ENCODE measurements at regions not wholly inside any gene's neighbourhood (a gene's known extent, or its start where the extent isn't known, plus 50 kb on each side); places are given as distances from the start of the nearest gene placed in this dataset.

DNA sequence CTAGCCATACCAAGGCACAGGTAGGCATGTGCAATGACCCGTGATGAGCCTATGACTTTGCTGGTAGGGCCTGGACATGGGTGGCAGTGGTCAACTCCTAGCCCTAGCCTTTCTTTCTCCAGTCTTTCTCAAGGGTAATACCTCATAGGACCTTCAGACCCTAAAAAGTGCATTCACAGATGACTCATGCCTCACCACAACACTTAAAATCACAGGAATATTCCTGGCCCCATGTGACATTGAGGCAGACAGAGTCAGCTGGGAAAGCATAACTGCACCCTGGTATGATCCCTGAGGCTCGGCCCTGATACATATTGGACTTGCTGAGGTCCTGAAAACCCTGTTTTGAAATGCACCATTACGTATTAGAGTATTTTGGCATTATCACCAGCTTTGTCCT lies 449.5 kb downstream of the HINT1 start:
- Histone ChIP-seq H3K36me3 (no peaks in the 10 kb centered on the region), H3K27ac (no peak overlapping the region), H3K27me3 (no peaks in the 10 kb centered on the region), H3K9me3 (no peaks in the 10 kb centered on the region), H3K4me3 (no peak overlapping the region), H3K4me1 (no peaks in the 10 kb centered on the region)
- DNase-seq (no peak), ATAC-seq (no peak)
- no peak for TF ChIP-seq POLR2A (IDR thresholded peaks at IDR 0.05)
- TF ChIP-seq, protein P1, sequence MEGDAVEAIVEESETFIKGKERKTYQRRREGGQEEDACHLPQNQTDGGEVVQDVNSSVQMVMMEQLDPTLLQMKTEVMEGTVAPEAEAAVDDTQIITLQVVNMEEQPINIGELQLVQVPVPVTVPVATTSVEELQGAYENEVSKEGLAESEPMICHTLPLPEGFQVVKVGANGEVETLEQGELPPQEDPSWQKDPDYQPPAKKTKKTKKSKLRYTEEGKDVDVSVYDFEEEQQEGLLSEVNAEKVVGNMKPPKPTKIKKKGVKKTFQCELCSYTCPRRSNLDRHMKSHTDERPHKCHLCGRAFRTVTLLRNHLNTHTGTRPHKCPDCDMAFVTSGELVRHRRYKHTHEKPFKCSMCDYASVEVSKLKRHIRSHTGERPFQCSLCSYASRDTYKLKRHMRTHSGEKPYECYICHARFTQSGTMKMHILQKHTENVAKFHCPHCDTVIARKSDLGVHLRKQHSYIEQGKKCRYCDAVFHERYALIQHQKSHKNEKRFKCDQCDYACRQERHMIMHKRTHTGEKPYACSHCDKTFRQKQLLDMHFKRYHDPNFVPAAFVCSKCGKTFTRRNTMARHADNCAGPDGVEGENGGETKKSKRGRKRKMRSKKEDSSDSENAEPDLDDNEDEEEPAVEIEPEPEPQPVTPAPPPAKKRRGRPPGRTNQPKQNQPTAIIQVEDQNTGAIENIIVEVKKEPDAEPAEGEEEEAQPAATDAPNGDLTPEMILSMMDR (IDR thresholded peaks at IDR 0.05): no peak
- WGBS (ENCODE audit: insufficient coverage, low coverage, low lambda C conversion rate, missing lambda C conversion rate): 33% methylated on average over 2 of the region's 3 CpGs
- intact Hi-C loops (cut with DNase I): no loop called here

DNA sequence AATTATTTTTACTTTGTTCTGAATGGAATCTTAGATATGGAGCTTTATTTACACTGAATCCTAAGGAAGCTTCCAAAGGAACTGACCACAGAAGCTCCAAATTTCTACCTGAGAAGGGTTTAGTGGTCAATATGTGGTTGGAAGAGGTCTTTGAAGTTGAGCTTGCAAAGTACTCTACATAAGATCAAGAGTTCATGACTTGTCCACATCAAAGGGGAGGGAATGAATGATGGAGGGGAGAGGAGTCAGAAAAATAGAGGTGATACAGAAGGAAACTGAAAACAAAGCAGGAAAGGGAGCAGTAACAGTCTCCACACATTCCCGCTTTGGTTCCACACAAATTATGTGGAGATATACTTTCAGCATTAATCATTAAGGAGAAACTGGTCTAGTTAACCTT lies 450.9 kb downstream of the HINT1 start:
- Histone ChIP-seq H3K9me3 (no peaks in the 10 kb centered on the region), H3K27me3 (no peaks in the 10 kb centered on the region), H3K4me1 (no peaks in the 10 kb centered on the region), H3K36me3 (no peaks in the 10 kb centered on the region), H3K4me3 (no peak overlapping the region), H3K27ac (no peak overlapping the region)
- no peak for TF ChIP-seq POLR2A (IDR thresholded peaks at IDR 0.05)
- TF ChIP-seq, protein P1 (IDR thresholded peaks at IDR 0.05): no peak
- DNase-seq (no peak), ATAC-seq (no peak)
- WGBS (ENCODE audit: insufficient coverage, low coverage, low lambda C conversion rate, missing lambda C conversion rate): 89% methylated on average over 1 of the region's 1 CpG
- intact Hi-C loops (cut with DNase I): no loop called here

DNA sequence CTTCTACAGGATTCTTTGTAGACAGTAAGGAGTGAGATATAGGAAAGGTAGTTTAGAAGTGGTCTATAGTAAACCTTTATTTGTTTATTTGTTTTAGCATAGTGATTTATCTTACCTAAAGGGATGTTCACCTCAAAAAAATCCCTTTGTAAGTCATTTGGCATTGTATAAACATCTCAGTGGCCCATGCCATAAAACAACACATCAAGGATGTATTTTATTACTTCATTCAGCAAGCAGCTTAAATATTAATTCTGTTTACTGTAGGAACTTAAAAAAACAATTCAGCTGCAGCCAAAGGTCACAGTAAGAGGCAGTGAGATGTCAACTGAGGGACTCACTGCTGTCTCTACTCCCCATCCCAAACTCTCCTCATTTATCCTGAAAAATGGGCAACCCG lies 452.7 kb downstream of the HINT1 start:
- TF ChIP-seq, protein P1 (IDR thresholded peaks at IDR 0.05): no peak
- no peak for TF ChIP-seq POLR2A (IDR thresholded peaks at IDR 0.05)
- Histone ChIP-seq H3K27me3 (no peaks in the 10 kb centered on the region), H3K36me3 (no peaks in the 10 kb centered on the region), H3K27ac (no peak overlapping the region), H3K4me1 (no peaks in the 10 kb centered on the region), H3K4me3 (no peak overlapping the region), H3K9me3 (no peaks in the 10 kb centered on the region)
- DNase-seq (no peak), ATAC-seq (no peak)
- whole genome bisulfite sequencing (ENCODE audit: insufficient coverage, low coverage, low lambda C conversion rate, missing lambda C conversion rate): 55% methylated on average over 1 of the region's 1 CpG
- intact Hi-C loops (cut with DNase I): no loop called here

DNA sequence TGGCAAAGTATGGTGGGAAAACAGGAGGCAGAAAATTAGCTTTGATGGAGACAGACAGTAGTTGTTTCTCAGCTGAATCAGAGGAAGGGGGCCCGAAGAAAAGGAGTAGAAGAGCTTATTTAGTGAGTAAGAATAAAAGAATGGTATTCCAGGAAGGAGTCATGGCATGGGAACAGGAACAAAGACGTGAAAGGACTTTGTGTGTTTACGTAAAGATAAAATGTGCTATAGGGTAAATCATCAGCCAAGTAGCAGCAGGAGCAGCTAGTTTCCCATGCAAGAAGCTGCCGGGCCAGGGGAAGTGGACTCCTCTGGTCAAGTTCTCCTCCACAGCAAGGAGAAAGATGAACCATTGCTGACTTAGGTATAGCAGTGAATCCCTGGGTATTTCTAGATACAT lies 454.5 kb downstream of the HINT1 start:
- no peaks in the 10 kb centered on the region for H3K4me1 ChIP-seq
- H3K9me3 ChIP-seq: no peaks in the 10 kb centered on the region
- DNase-seq (no peak), ATAC-seq (no peak)
- no peaks in the 10 kb centered on the region for H3K36me3 ChIP-seq
- intact Hi-C loops (cut with DNase I): no loop called here
- no peak for TF ChIP-seq POLR2A (IDR thresholded peaks at IDR 0.05)
- TF ChIP-seq, protein P1 (IDR thresholded peaks at IDR 0.05): no peak
- H3K27me3 ChIP-seq: no peaks in the 10 kb centered on the region
- no peak overlapping the region for H3K27ac ChIP-seq
- H3K4me3 ChIP-seq: no peak overlapping the region
- 17% methylated on average over 4 of the region's 4 CpGs for WGBS (ENCODE audit: insufficient coverage, low coverage, low lambda C conversion rate, missing lambda C conversion rate)

DNA sequence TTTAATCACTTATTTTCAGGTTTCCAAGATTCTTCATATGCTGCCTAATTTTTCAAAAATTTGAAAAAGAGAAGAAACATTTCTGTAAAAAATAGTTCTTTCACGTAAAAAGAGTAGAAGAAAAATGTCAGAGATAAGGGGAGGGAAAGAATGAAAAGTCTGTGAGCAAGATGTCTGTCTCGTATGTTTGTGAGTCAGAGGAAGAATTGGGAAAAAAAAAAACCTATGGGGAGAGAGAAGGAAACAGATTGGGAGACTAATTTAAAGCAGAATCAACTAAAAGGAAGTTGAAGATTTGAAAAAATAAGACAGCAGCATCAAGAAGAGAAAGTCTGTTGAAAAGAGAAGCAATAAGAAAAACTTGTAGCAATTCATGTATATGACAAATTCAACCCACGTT lies 456.3 kb downstream of the HINT1 start:
- Histone ChIP-seq H3K4me1 (no peaks in the 10 kb centered on the region), H3K9me3 (no peaks in the 10 kb centered on the region), H3K27ac (no peak overlapping the region), H3K36me3 (no peaks in the 10 kb centered on the region), H3K27me3 (no peaks in the 10 kb centered on the region), H3K4me3 (no peak overlapping the region)
- ATAC-seq (no peak), DNase-seq (no peak)
- intact Hi-C loops (cut with DNase I): no loop called here
- TF ChIP-seq, protein P1 (IDR thresholded peaks at IDR 0.05): no peak
- no peak for TF ChIP-seq POLR2A (IDR thresholded peaks at IDR 0.05)
- 29% methylated on average over 3 of the region's 3 CpGs for WGBS (ENCODE audit: insufficient coverage, low coverage, low lambda C conversion rate, missing lambda C conversion rate)

Data from right lobe of liver (tissue), 6 donors.